ENCODE measurements at regions not wholly inside any gene's neighbourhood (a gene's known extent, or its start where the extent isn't known, plus 50 kb on each side); places are given as distances from the start of the nearest gene placed in this dataset.
A peak's percentile ranks its signal among the peaks of the same experiment; 100 is the strongest.

GRCh38 chr9:94207781-94208180 lies 51.3 kb upstream of the ZNF169 start:
- TF ChIP-seq EZH2 (IDR thresholded peaks at IDR 0.05; ENCODE audit: low read length, unreplicated experiment) (no peak), EZH2phosphoT487 (IDR thresholded peaks at IDR 0.05; ENCODE audit: borderline replicate concordance, low read length) (no peak), CTCF (conservative IDR thresholded peaks at IDR 0.05; ENCODE audit: low read depth, low read length) (no peak)
- no peaks in the 10 kb centered on the region for H3K36me3 ChIP-seq (ENCODE audit: low read depth, low read length)
- intact Hi-C loops (cut with micrococcal nuclease): no loop called here
- H3K4me2 ChIP-seq (ENCODE audit: low read length): no peak overlapping the region
- no peaks in the 10 kb centered on the region for H3F3A ChIP-seq (ENCODE audit: low read length, unreplicated experiment)
- no peak overlapping the region for H3K27ac ChIP-seq (ENCODE audit: low read length)
- H3K9ac ChIP-seq (ENCODE audit: low read length): no peak overlapping the region
- no TSS peak for BruUV-seq (replicated peaks)
- no peaks in the 10 kb centered on the region for H4K20me1 ChIP-seq (ENCODE audit: low read length)
- no peaks in the 10 kb centered on the region for H3K9me2 ChIP-seq (replicated peaks; ENCODE audit: low read length)
- H3K9me3 ChIP-seq (ENCODE audit: low read length): no peaks in the 10 kb centered on the region
- ChIA-PET CTCF (no interaction called here), POLR2A (ENCODE audit: unreplicated experiment) (no interaction called here)
- H3K4me1 ChIP-seq (ENCODE audit: insufficient read depth, low read length): no peaks in the 10 kb centered on the region
- no peaks in the 10 kb centered on the region for H3K79me2 ChIP-seq (ENCODE audit: low read length)
- no peak overlapping the region for H3K4me3 ChIP-seq (ENCODE audit: low read length)
- H3K27me3 ChIP-seq (ENCODE audit: low read length): no peaks in the 10 kb centered on the region
- DNase-seq (no peak), ATAC-seq (no peak)
- H2AFZ ChIP-seq (ENCODE audit: low read length): no peak overlapping the region

Small RNA genes lying in the stretch of these regions (microRNA-seq; reads per million reads assigned to microRNA genes)
- gene MIRLET7A1 (ENCODE audit: unreplicated experiment) (376 reads per million, percentile 77 among the genes with 10 or more reads in this experiment), gene MIRLET7D (ENCODE audit: unreplicated experiment) (9,204 reads per million, percentile 95 among the genes with 10 or more reads in this experiment), gene MIRLET7F1 (ENCODE audit: unreplicated experiment) (300 reads per million, percentile 74 among the genes with 10 or more reads in this experiment)

All from PC-3 (cell line).